ENCODE measurements at regions not wholly inside any gene's neighbourhood (a gene's known extent, or its start where the extent isn't known, plus 50 kb on each side); places are given as distances from the start of the nearest gene placed in this dataset.

- no CpG with 5 or more reads among the region's 3 CpGs for WGBS, 2 experiments (ENCODE audit: extremely low coverage in 2 of 2, insufficient read length in 1 of 2)
- CTCF ChIA-PET = no interaction called here
- BruUV-seq (replicated peaks) = no TSS peak
These were observed 85.8 kb upstream of the WSCD2 start for GRCh38 chr12:108043286-108043685.

More at GRCh38 chr12:108043286-108043685, 85.8 kb upstream of the WSCD2 start:
- Histone ChIP-seq H3K79me1 (ENCODE audit: low read depth in 1 of 2, low read length in 2 of 2) (no peaks in the 10 kb centered on the region), H4K5ac (ENCODE audit: low read depth, low read length) (no peak overlapping the region), H3K4me2 (ENCODE audit: low read depth, low read length) (no peak overlapping the region), H3K27ac (ENCODE audit: insufficient read depth, low read length) (no peak overlapping the region), H3K4me1 (ENCODE audit: control insufficient read depth, insufficient read depth, low read length) (no peaks in the 10 kb centered on the region), H3K27me3 (ENCODE audit: control insufficient read depth, insufficient read depth, low read length) (no peaks in the 10 kb centered on the region), H3K14ac (replicated peaks; ENCODE audit: low read depth, low read length) (no peak overlapping the region), H2BK15ac (ENCODE audit: low read depth, low read length) (no peak overlapping the region), H4K91ac (ENCODE audit: insufficient read depth, low read depth, low read length) (no peak overlapping the region), H3K23ac (ENCODE audit: low read depth, low read length) (no peak overlapping the region), H2AK5ac (ENCODE audit: low read depth, low read length) (no peak overlapping the region), H4K8ac (ENCODE audit: low read depth in 2 of 2, low read length in 2 of 2) (no peak overlapping the region), H3K36me3 (ENCODE audit: control insufficient read depth, insufficient read depth, low read length) (no peaks in the 10 kb centered on the region), H3K4me3 (ENCODE audit: insufficient read depth, low read depth, low read length) (no peak overlapping the region), H3K9ac (ENCODE audit: low read depth, low read length) (no peak overlapping the region), H4K20me1 (ENCODE audit: insufficient read depth, low read length) (no peaks in the 10 kb centered on the region), H2AFZ (replicated peaks; ENCODE audit: low read length, poor library complexity) (no peak overlapping the region), H2AK9ac (replicated peaks; ENCODE audit: low read depth, low read length, poor library complexity) (no peak overlapping the region), H3K9me1 (ENCODE audit: insufficient read depth, low read length) (no peaks in the 10 kb centered on the region), H2BK20ac (ENCODE audit: low read depth, low read length) (no peak overlapping the region), H3K4ac (ENCODE audit: low read depth, low read length) (no peak overlapping the region), H3K56ac (ENCODE audit: extremely low read depth, insufficient read depth, low read length) (no peak overlapping the region), H3K18ac (ENCODE audit: low read depth, low read length) (no peak overlapping the region), H2BK5ac (ENCODE audit: low read depth, low read length, poor library complexity, severe bottlenecking) (no peak overlapping the region), H2BK120ac (ENCODE audit: low read depth, low read length) (no peak overlapping the region), H3K9me3 (ENCODE audit: control insufficient read depth, insufficient read depth, low read length) (no peaks in the 10 kb centered on the region)
- dilution Hi-C loops (cut with HindIII; ENCODE audit: low sequenced_read_pairs, unreplicated experiment) (no loop called here), intact Hi-C loops (cut with micrococcal nuclease) (no loop called here), in situ Hi-C loops (cut with MboI; ENCODE audit: low sequenced_read_pairs) (no loop called here)
- POLR2A ChIA-PET (ENCODE audit: unreplicated experiment) = no interaction called here
- DNase-seq (no peak), ATAC-seq (ENCODE audit: low read depth) (no peak)
- TF ChIP-seq MAFK (IDR thresholded peaks at IDR 0.05; ENCODE audit: low read depth, low read length) (no peak), CEBPB (IDR thresholded peaks at IDR 0.05; ENCODE audit: low read depth, low read length) (no peak), POLR2A (IDR thresholded peaks at IDR 0.05; ENCODE audit: low read depth, low read length) (no peak), RFX5 (IDR thresholded peaks at IDR 0.05; ENCODE audit: low read depth, low read length) (no peak), RCOR1 (IDR thresholded peaks at IDR 0.05; ENCODE audit: insufficient replicate concordance, low read length) (no peak), MXI1 (IDR thresholded peaks at IDR 0.05; ENCODE audit: borderline replicate concordance, low read depth, low read length) (no peak), CTCF (conservative IDR thresholded peaks at IDR 0.05; ENCODE audit: low read depth, low read length) (no peak)

Measured in IMR-90 (cell line).